ENCODE measurements at regions not wholly inside any gene's neighbourhood (a gene's known extent, or its start where the extent isn't known, plus 50 kb on each side); places are given as distances from the start of the nearest gene placed in this dataset.
"Not testable (repeated sequence)": the region's sequence is repeated elsewhere in the genome, so short reads cannot be mapped to it uniquely, and the experiment has no call there.

GRCh38 chr6:119459207-119459974 lies 109.8 kb upstream of the MAN1A1 start:
- no peak for DNase-seq (ENCODE audit: low read depth in 2 of 2)

GRCh38 chr6:119454714-119455113 lies 105.2 kb upstream of the MAN1A1 start:
- DNase-seq (ENCODE audit: low read depth in 2 of 2): peak in 1 of 2 donors; percentile 40

GRCh38 chr6:119453242-119454200 lies 104.0 kb upstream of the MAN1A1 start:
- no peak for DNase-seq (ENCODE audit: low read depth in 2 of 2)

- no peak for DNase-seq (ENCODE audit: low read depth in 2 of 2)
Measured at GRCh38 chr6:119449331-119450156, 100.0 kb upstream of the MAN1A1 start.

GRCh38 chr6:119447921-119448320 lies 98.4 kb upstream of the MAN1A1 start:
- no peak for DNase-seq (ENCODE audit: low read depth in 2 of 2)

- peak in 1 of 2 donors; percentile 24 for DNase-seq (ENCODE audit: low read depth in 2 of 2)
Measured at GRCh38 chr6:119446609-119447008, 97.0 kb upstream of the MAN1A1 start.

GRCh38 chr6:119446115-119446554 lies 96.6 kb upstream of the MAN1A1 start:
- DNase-seq (ENCODE audit: low read depth in 2 of 2): peak in 1 of 2 donors; percentile 2

GRCh38 chr6:119445666-119446065 lies 96.1 kb upstream of the MAN1A1 start:
- no peak for DNase-seq (ENCODE audit: low read depth in 2 of 2)

GRCh38 chr6:119444642-119445557 lies 95.3 kb upstream of the MAN1A1 start:
- DNase-seq (ENCODE audit: low read depth in 2 of 2): no peak

- no peak for DNase-seq (ENCODE audit: low read depth in 2 of 2)
Measured at GRCh38 chr6:119443993-119444641, 94.6 kb upstream of the MAN1A1 start.

GRCh38 chr6:119442776-119443184 lies 93.2 kb upstream of the MAN1A1 start:
- peak; percentile 27 to 54 for DNase-seq (ENCODE audit: low read depth in 2 of 2)

- DNase-seq (ENCODE audit: low read depth in 2 of 2): no peak
Measured at GRCh38 chr6:119440953-119441352, 91.4 kb upstream of the MAN1A1 start.

- DNase-seq (ENCODE audit: low read depth in 2 of 2): no peak
Measured at GRCh38 chr6:119436583-119436982, 87.0 kb upstream of the MAN1A1 start.

- no peak for DNase-seq (ENCODE audit: low read depth in 2 of 2)
Measured at GRCh38 chr6:119431799-119432198, 82.2 kb upstream of the MAN1A1 start.

GRCh38 chr6:119430805-119431204 lies 81.2 kb upstream of the MAN1A1 start:
- DNase-seq (ENCODE audit: low read depth in 2 of 2): no peak

GRCh38 chr6:119428633-119429032 lies 79.1 kb upstream of the MAN1A1 start:
- no peak for DNase-seq (ENCODE audit: low read depth in 2 of 2)

GRCh38 chr6:119426619-119427018 lies 77.1 kb upstream of the MAN1A1 start:
- no peak for DNase-seq (ENCODE audit: low read depth in 2 of 2)

GRCh38 chr6:119423996-119424395 lies 74.4 kb upstream of the MAN1A1 start:
- DNase-seq (ENCODE audit: low read depth in 2 of 2): no peak

- DNase-seq (ENCODE audit: low read depth in 2 of 2): not testable (repeated sequence)
Measured at GRCh38 chr6:119418084-119418483, 68.5 kb upstream of the MAN1A1 start.

- no peak for DNase-seq (ENCODE audit: low read depth in 2 of 2)
Measured at GRCh38 chr6:119407156-119407555, 57.6 kb upstream of the MAN1A1 start.
